Stomach (tissue), 4 donors: ENCODE measurements at regions not wholly inside any gene's neighbourhood (a gene's known extent, or its start where the extent isn't known, plus 50 kb on each side); places are given as distances from the start of the nearest gene placed in this dataset.

Source experiments
- POLR2A ChIP-seq, 4 donors: fragments of 450-650 bp; IDR thresholded peaks; one replicate each; pipeline ENCODE4 v1.6.1; 2016; ENCODE audit warnings: antibody characterized with exemption in 4 of 4, control low read depth in 2 of 4, mild to moderate bottlenecking in 1 of 4, moderate library complexity in 1 of 4
- POLR2AphosphoS5 ChIP-seq, 3 donors: sonication (generic); formaldehyde crosslinking; IDR thresholded peaks; one replicate each; pipeline ENCODE4 v1.6.1; 2016; ENCODE audit warnings: antibody characterized with exemption in 3 of 3
- TF ChIP-seq, protein P1 (sequence below), 7 experiments: fragments of 450-650 bp in 4 of 7; fragments of 200-600 bp in 3 of 7; sonication (generic) in 3 of 7; IDR thresholded peaks; one replicate each; pipeline ENCODE4 v1.5.1; 2016 to 2019; ENCODE audit warnings: antibody characterized with exemption in 7 of 7, control low read depth in 2 of 7, mild to moderate bottlenecking in 1 of 7

DNA sequence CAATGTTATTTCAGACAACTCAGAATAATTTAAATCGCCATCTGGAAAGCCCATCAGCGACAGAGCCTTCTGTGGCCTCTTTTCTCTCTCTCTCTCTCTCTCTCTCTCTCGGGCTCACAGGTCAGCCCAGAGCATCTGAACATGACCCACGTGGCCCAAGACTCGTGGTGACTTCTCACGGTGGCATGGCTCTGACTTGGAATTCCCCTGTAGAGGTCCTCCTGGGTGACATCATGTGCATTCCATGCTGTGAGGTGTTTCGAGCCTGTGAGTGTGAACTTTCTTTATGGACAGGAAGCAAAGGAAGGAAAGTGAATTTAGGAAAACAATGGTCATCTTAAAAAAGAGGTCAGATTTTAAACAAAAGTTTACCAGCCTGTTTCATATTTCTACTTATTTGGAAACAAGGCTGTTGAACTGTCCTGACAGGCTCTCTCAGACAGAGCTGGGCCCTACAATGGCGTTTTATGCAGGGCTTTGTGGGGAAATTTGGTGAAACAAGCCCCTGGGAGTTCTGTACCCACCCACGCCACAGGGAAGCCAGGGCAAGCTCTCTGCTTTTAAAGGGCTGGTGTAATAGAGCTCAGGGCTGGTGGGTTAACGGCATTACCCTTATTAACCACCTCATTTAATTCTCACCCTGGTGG lies 359.7 kb upstream of the ZNF32 start:
- TF ChIP-seq, protein P1, sequence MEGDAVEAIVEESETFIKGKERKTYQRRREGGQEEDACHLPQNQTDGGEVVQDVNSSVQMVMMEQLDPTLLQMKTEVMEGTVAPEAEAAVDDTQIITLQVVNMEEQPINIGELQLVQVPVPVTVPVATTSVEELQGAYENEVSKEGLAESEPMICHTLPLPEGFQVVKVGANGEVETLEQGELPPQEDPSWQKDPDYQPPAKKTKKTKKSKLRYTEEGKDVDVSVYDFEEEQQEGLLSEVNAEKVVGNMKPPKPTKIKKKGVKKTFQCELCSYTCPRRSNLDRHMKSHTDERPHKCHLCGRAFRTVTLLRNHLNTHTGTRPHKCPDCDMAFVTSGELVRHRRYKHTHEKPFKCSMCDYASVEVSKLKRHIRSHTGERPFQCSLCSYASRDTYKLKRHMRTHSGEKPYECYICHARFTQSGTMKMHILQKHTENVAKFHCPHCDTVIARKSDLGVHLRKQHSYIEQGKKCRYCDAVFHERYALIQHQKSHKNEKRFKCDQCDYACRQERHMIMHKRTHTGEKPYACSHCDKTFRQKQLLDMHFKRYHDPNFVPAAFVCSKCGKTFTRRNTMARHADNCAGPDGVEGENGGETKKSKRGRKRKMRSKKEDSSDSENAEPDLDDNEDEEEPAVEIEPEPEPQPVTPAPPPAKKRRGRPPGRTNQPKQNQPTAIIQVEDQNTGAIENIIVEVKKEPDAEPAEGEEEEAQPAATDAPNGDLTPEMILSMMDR (IDR thresholded peaks at IDR 0.05), result no peak
- no peak for TF ChIP-seq POLR2A (IDR thresholded peaks at IDR 0.05)
- TF ChIP-seq POLR2AphosphoS5 (IDR thresholded peaks at IDR 0.05), result no peak
